ENCODE measurements at regions not wholly inside any gene's neighbourhood (a gene's known extent, or its start where the extent isn't known, plus 50 kb on each side); places are given as distances from the start of the nearest gene placed in this dataset.

DNA sequence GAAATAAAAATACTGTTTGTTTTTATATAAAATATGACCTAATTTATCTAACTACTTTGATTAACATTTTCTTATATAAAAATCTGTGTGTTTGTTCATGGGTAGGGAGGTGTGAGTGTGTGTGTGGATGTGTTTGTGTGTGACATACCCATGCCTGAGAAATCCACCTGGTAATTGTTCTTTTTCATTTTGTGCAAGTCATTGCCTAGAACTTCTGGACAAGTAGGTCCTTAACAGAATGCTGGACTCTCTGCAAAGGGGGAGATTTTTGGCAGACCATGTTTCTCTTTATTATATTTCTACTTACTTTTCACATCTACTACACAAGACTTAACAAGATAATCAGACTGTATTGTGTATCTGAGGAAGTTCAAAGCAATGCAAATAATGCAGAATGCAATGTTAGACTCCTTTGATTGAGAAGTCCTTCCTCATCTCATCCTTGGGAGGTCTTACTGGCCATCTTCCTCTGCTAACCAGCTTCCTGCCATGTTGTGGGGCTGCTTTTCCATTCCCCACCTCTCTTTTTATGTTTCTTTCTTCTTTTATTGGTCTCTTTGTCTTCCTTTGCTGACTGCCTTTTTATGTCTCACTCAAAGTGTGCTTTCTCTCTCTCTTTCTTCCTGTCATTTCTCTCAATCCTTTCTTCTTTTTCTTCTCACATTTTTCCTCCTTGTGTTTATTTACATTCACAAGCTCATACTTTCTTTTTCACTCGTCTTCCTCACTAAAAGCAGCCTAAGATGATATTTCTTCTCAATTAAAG, 1017.0 kb upstream of the CNTN5 start:
- TF ChIP-seq, protein P1, sequence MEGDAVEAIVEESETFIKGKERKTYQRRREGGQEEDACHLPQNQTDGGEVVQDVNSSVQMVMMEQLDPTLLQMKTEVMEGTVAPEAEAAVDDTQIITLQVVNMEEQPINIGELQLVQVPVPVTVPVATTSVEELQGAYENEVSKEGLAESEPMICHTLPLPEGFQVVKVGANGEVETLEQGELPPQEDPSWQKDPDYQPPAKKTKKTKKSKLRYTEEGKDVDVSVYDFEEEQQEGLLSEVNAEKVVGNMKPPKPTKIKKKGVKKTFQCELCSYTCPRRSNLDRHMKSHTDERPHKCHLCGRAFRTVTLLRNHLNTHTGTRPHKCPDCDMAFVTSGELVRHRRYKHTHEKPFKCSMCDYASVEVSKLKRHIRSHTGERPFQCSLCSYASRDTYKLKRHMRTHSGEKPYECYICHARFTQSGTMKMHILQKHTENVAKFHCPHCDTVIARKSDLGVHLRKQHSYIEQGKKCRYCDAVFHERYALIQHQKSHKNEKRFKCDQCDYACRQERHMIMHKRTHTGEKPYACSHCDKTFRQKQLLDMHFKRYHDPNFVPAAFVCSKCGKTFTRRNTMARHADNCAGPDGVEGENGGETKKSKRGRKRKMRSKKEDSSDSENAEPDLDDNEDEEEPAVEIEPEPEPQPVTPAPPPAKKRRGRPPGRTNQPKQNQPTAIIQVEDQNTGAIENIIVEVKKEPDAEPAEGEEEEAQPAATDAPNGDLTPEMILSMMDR (IDR thresholded peaks at IDR 0.05), result no peak
- TF ChIP-seq POLR2A (IDR thresholded peaks at IDR 0.05), result no peak
